T-cell (primary cell): ENCODE measurements at regions not wholly inside any gene's neighbourhood (a gene's known extent, or its start where the extent isn't known, plus 50 kb on each side); places are given as distances from the start of the nearest gene placed in this dataset.

Experiments used
- ATAC-seq, 4 experiments: fragments of 200-7000 bp in 3 of 4; fragments of 150-1000 bp in 1 of 4; cut with Tn5 transposase; replicated peaks in 1 of 4; 1 replicate in 3 of 4; 2 replicates in 1 of 4; pipeline ENCODE4 v1.10.0; 2021; ENCODE audit warnings: moderate library complexity in 3 of 4, mild to moderate bottlenecking in 2 of 4, moderate number of reproducible peaks in 1 of 4
- CTCF ChIA-PET, 2 donors: fragments of 300-600 bp; sonication (Branson Sonifier 250); formaldehyde crosslinking; loops; one replicate each; lab custom pipeline; 2022; ENCODE audit warnings: antibody characterized with exemption in 2 of 2; lab: Charles Lee
- POLR2A ChIA-PET, 2 donors: fragments of 300-600 bp; sonication (Branson Sonifier 250); formaldehyde crosslinking; loops; one replicate each; lab custom pipeline; 2022; ENCODE audit warnings: antibody characterized with exemption in 2 of 2; lab: Charles Lee
- DNase-seq, 35 experiments: peaks; one replicate each; pipeline versions ENCODE4 v3.0.0 to v3.0.0-alpha.2; 2013 to 2023
- H3K27ac ChIP-seq: one replicate; pipeline ENCODE4 v1.5.1; 2013; ENCODE audit warnings: low read length
- H3K27me3 ChIP-seq, 2 experiments: replicated peaks in 1 of 2; 1 replicate in 1 of 2; 2 replicates in 1 of 2; pipeline versions ENCODE4 v1.6.1 to v1.7.0; 2013; ENCODE audit warnings: low read length in 1 of 2, mixed read lengths in 1 of 2; ENCODE audit not compliant: control insufficient read depth in 2 of 2, insufficient read depth in 2 of 2; ENCODE audit errors: extremely low read depth in 1 of 2
- H3K36me3 ChIP-seq, 2 donors: 1 replicate in 1 of 2; 2 replicates in 1 of 2; pipeline versions ENCODE4 v1.6.1 to v1.7.0; 2013; ENCODE audit warnings: low read length in 1 of 2; ENCODE audit not compliant: control insufficient read depth in 2 of 2, insufficient read depth in 1 of 2; ENCODE audit errors: extremely low read depth in 1 of 2
- H3K4me1 ChIP-seq, 2 experiments: 1 replicate in 1 of 2; 2 replicates in 1 of 2; pipeline versions ENCODE4 v1.6.1 to v1.7.0; 2013; ENCODE audit warnings: low read length in 2 of 2, mixed read lengths in 1 of 2; ENCODE audit not compliant: insufficient read depth in 2 of 2, control insufficient read depth in 1 of 2; ENCODE audit errors: extremely low read depth in 1 of 2
- H3K4me3 ChIP-seq, 2 donors: 1 replicate in 1 of 2; 2 replicates in 1 of 2; pipeline versions ENCODE4 v1.5.1 to v1.7.0; 2013; ENCODE audit warnings: mild to moderate bottlenecking in 2 of 2, low read length in 1 of 2, moderate library complexity in 1 of 2; ENCODE audit not compliant: control insufficient read depth in 1 of 2; ENCODE audit errors: extremely low read depth in 1 of 2
- H3K9me3 ChIP-seq: 2 replicates; pipeline ENCODE4 v1.7.0; 2013
- H3K27ac Mint-ChIP-seq, 2 donors: one replicate each; pipeline ENCODE4 v1.8.0; 2020 to 2021; ENCODE audit warnings: mild to moderate bottlenecking in 2 of 2, mixed read lengths in 2 of 2
- H3K27me3 Mint-ChIP-seq, 2 donors: one replicate each; pipeline ENCODE4 v1.8.0; 2021 to 2022; ENCODE audit warnings: mixed read lengths in 2 of 2
- H3K36me3 Mint-ChIP-seq: one replicate; pipeline ENCODE4 v1.8.0; 2021; ENCODE audit warnings: mixed read lengths
- H3K4me1 Mint-ChIP-seq, 3 donors: one replicate each; pipeline ENCODE4 v1.8.0; 2020 to 2022; ENCODE audit warnings: mixed read lengths in 3 of 3, mild to moderate bottlenecking in 1 of 3
- H3K4me3 Mint-ChIP-seq, 3 donors: one replicate each; pipeline ENCODE4 v1.8.0; 2020 to 2022; ENCODE audit warnings: mild to moderate bottlenecking in 3 of 3, mixed read lengths in 3 of 3, moderate library complexity in 3 of 3
- H3K9me3 Mint-ChIP-seq, 3 donors: one replicate each; pipeline ENCODE4 v1.8.0; 2020 to 2022; ENCODE audit warnings: mixed read lengths in 3 of 3
- WGBS: methylation state at CpG from one replicate; pipeline ENCODE4 v1.1.5; 2013; ENCODE audit warnings: missing lambda C conversion rate; ENCODE audit not compliant: insufficient coverage; 5-methylcytosine and 5-hydroxymethylcytosine counted together

- no peak overlapping the region for H3K27ac Mint-ChIP-seq
- ChIA-PET POLR2A (no interaction called here), CTCF (no interaction called here)
- peaks cover 0 to 4% (median 2%) of the 10 kb centered on the region in 3 donors for H3K9me3 Mint-ChIP-seq
- H3K36me3 Mint-ChIP-seq: no peaks in the 10 kb centered on the region
- no peaks in the 10 kb centered on the region for H3K27me3 ChIP-seq
- H3K27me3 Mint-ChIP-seq: no peaks in the 10 kb centered on the region
- H3K36me3 ChIP-seq: no peaks in the 10 kb centered on the region
- no peak overlapping the region for H3K4me3 Mint-ChIP-seq
- H3K4me3 ChIP-seq: no peak overlapping the region
- no peak for ATAC-seq
- H3K27ac ChIP-seq: no peak overlapping the region
- H3K4me1 Mint-ChIP-seq: no peaks in the 10 kb centered on the region
- H3K9me3 ChIP-seq: no peaks in the 10 kb centered on the region
- no CpG with 5 or more reads among the region's 1 CpG for whole genome bisulfite sequencing
- no peak for DNase-seq
- H3K4me1 ChIP-seq: no peaks in the 10 kb centered on the region
Observed at GRCh38 chr6:22457996-22458395, 111.4 kb upstream of the HDGFL1 start.

- DNase-seq (no peak), ATAC-seq (no peak)
- Histone ChIP-seq H3K4me3 (no peak overlapping the region), H3K27me3 (no peaks in the 10 kb centered on the region), H3K36me3 (no peaks in the 10 kb centered on the region), H3K9me3 (no peaks in the 10 kb centered on the region), H3K4me1 (no peaks in the 10 kb centered on the region), H3K27ac (no peak overlapping the region)
- ChIA-PET CTCF (interaction anchor here in 1 of 2 donors (0.5 kb wide), 1 partner anchor 744 kb away, joined by 4 read pairs; no protein-coding TSS in a partner anchor), POLR2A (no interaction called here)
- 100% methylated on average over 2 of the region's 4 CpGs for WGBS
- Mint-ChIP-seq H3K27ac (no peak overlapping the region), H3K4me3 (no peak overlapping the region), H3K4me1 (no peaks in the 10 kb centered on the region), H3K36me3 (no peaks in the 10 kb centered on the region), H3K9me3 (peaks cover 0 to 3% (median under 1%) of the 10 kb centered on the region in 3 donors), H3K27me3 (no peaks in the 10 kb centered on the region)
Observed at GRCh38 chr6:22466665-22467245, 102.6 kb upstream of the HDGFL1 start.

GRCh38 chr6:22467645-22468044 is 101.7 kb upstream of the HDGFL1 start:
- no peaks in the 10 kb centered on the region for H3K27me3 Mint-ChIP-seq
- no peak for DNase-seq
- no peak overlapping the region for H3K27ac ChIP-seq
- no peaks in the 10 kb centered on the region for H3K36me3 Mint-ChIP-seq
- ChIA-PET CTCF (no interaction called here), POLR2A (no interaction called here)
- H3K27ac Mint-ChIP-seq: no peak overlapping the region
- H3K9me3 ChIP-seq: no peaks in the 10 kb centered on the region
- H3K27me3 ChIP-seq: no peaks in the 10 kb centered on the region
- no peak overlapping the region for H3K4me3 ChIP-seq
- no peaks in the 10 kb centered on the region for H3K4me1 ChIP-seq
- WGBS: 81% methylated on average over 2 of the region's 3 CpGs
- H3K4me3 Mint-ChIP-seq: no peak overlapping the region
- no peaks in the 10 kb centered on the region for H3K36me3 ChIP-seq
- peaks cover 0 to 3% (median 3%) of the 10 kb centered on the region in 3 donors for H3K9me3 Mint-ChIP-seq
- no peaks in the 10 kb centered on the region for H3K4me1 Mint-ChIP-seq
- no peak for ATAC-seq

- no peaks in the 10 kb centered on the region for H3K27me3 ChIP-seq
- no peak for DNase-seq
- no peak overlapping the region for H3K27ac ChIP-seq
- no peaks in the 10 kb centered on the region for H3K4me1 Mint-ChIP-seq
- ATAC-seq: no peak
- H3K4me1 ChIP-seq: no peaks in the 10 kb centered on the region
- no peaks in the 10 kb centered on the region for H3K9me3 ChIP-seq
- H3K4me3 ChIP-seq: no peak overlapping the region
- no peak overlapping the region for H3K4me3 Mint-ChIP-seq
- no peak overlapping the region for H3K27ac Mint-ChIP-seq
- H3K27me3 Mint-ChIP-seq: no peaks in the 10 kb centered on the region
- ChIA-PET POLR2A (no interaction called here), CTCF (no interaction called here)
- no peaks in the 10 kb centered on the region for H3K36me3 ChIP-seq
- peaks cover 0 to 3% (median 3%) of the 10 kb centered on the region in 3 donors for H3K9me3 Mint-ChIP-seq
- WGBS: no CpG with 5 or more reads among the region's 2 CpGs
- no peaks in the 10 kb centered on the region for H3K36me3 Mint-ChIP-seq
Observed at GRCh38 chr6:22468256-22468965, 101.0 kb upstream of the HDGFL1 start.

- H3K27ac ChIP-seq: no peak overlapping the region
- no peaks in the 10 kb centered on the region for H3K36me3 ChIP-seq
- Mint-ChIP-seq H3K27ac (no peak overlapping the region), H3K4me3 (no peak overlapping the region), H3K9me3 (peaks cover 0 to 12% (median 3%) of the 10 kb centered on the region in 3 donors), H3K27me3 (no peaks in the 10 kb centered on the region), H3K36me3 (no peaks in the 10 kb centered on the region), H3K4me1 (no peaks in the 10 kb centered on the region)
- H3K4me1 ChIP-seq: no peaks in the 10 kb centered on the region
- no peak overlapping the region for H3K4me3 ChIP-seq
- 56% methylated on average over 3 of the region's 7 CpGs for WGBS
- no peaks in the 10 kb centered on the region for H3K27me3 ChIP-seq
- no peaks in the 10 kb centered on the region for H3K9me3 ChIP-seq
- ATAC-seq: no peak
- CTCF ChIA-PET: no interaction called here
- POLR2A ChIA-PET: no interaction called here
- no peak for DNase-seq
Observed at GRCh38 chr6:22470454-22471131, 98.8 kb upstream of the HDGFL1 start.

GRCh38 chr6:22471132-22471690 is 98.2 kb upstream of the HDGFL1 start:
- ATAC-seq (no peak), DNase-seq (no peak)
- Mint-ChIP-seq H3K9me3 (peaks cover 0 to 12% (median 3%) of the 10 kb centered on the region in 3 donors), H3K4me3 (no peak overlapping the region), H3K27me3 (no peaks in the 10 kb centered on the region), H3K36me3 (no peaks in the 10 kb centered on the region), H3K27ac (no peak overlapping the region), H3K4me1 (no peaks in the 10 kb centered on the region)
- H3K27ac ChIP-seq: no peak overlapping the region
- ChIA-PET CTCF (no interaction called here), POLR2A (no interaction called here)
- H3K4me1 ChIP-seq: no peaks in the 10 kb centered on the region
- no peak overlapping the region for H3K4me3 ChIP-seq
- no peaks in the 10 kb centered on the region for H3K9me3 ChIP-seq
- WGBS: no CpG with 5 or more reads among the region's 4 CpGs
- H3K27me3 ChIP-seq: no peaks in the 10 kb centered on the region
- no peaks in the 10 kb centered on the region for H3K36me3 ChIP-seq
